ENCODE measurements at regions not wholly inside any gene's neighbourhood (a gene's known extent, or its start where the extent isn't known, plus 50 kb on each side); places are given as distances from the start of the nearest gene placed in this dataset.

DNA sequence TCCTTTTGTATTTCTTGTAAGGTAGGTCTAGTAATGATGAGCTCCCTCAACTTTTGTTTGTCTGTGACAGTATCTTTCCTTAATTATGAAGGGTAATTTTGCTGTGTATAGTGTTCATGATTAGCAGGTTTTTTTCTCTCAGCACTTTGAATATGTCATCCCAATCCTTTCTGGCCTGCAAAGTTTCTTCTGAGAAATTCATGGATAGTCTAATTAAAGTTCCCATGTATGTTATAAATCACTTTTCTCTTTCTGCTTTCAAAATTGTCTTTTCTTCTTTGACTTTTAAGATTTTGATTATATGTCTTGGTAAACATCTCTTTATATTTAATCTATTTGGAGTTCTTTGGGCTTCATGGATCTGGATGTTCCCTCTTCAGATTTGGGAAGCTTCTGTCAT is 54.3 kb upstream of the ZKSCAN2 start:
- TF ChIP-seq POLR2A (IDR thresholded peaks at IDR 0.05), result no peak
- TF ChIP-seq, protein P1, sequence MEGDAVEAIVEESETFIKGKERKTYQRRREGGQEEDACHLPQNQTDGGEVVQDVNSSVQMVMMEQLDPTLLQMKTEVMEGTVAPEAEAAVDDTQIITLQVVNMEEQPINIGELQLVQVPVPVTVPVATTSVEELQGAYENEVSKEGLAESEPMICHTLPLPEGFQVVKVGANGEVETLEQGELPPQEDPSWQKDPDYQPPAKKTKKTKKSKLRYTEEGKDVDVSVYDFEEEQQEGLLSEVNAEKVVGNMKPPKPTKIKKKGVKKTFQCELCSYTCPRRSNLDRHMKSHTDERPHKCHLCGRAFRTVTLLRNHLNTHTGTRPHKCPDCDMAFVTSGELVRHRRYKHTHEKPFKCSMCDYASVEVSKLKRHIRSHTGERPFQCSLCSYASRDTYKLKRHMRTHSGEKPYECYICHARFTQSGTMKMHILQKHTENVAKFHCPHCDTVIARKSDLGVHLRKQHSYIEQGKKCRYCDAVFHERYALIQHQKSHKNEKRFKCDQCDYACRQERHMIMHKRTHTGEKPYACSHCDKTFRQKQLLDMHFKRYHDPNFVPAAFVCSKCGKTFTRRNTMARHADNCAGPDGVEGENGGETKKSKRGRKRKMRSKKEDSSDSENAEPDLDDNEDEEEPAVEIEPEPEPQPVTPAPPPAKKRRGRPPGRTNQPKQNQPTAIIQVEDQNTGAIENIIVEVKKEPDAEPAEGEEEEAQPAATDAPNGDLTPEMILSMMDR (IDR thresholded peaks at IDR 0.05), result no peak
